ENCODE measurements at regions not wholly inside any gene's neighbourhood (a gene's known extent, or its start where the extent isn't known, plus 50 kb on each side); places are given as distances from the start of the nearest gene placed in this dataset.

GRCh38 chr1:108045460-108045859 lies 80.5 kb upstream of the VAV3 start:
- Histone ChIP-seq H3F3A (ENCODE audit: control insufficient read depth, insufficient read depth) (no peaks in the 10 kb centered on the region), H3K4me2 (ENCODE audit: low read length) (no peak overlapping the region), H3K4me3 (ENCODE audit: low read length) (no peak overlapping the region), H3K27me3 (ENCODE audit: control insufficient read depth, low read length) (no peaks in the 10 kb centered on the region), H3K9me3 (ENCODE audit: control insufficient read depth, insufficient read depth, low read length) (no peaks in the 10 kb centered on the region), H3K27ac (ENCODE audit: low read depth, low read length) (no peak overlapping the region), H3K36me3 (ENCODE audit: control insufficient read depth, low read length) (no peaks in the 10 kb centered on the region), H4K20me1 (ENCODE audit: control insufficient read depth, insufficient read depth, low read depth, low read length) (no peaks in the 10 kb centered on the region), H3K9me2 (replicated peaks; ENCODE audit: control insufficient read depth, low read length) (no peaks in the 10 kb centered on the region), H3K4me1 (ENCODE audit: control insufficient read depth, low read length) (peaks cover 23% of the 10 kb centered on the region), H3K79me2 (ENCODE audit: control insufficient read depth, low read length) (no peaks in the 10 kb centered on the region)
- TF ChIP-seq CTCF (IDR thresholded peaks at IDR 0.05; ENCODE audit: low read depth, low read length, poor library complexity, severe bottlenecking) (no peak), EZH2phosphoT487 (IDR thresholded peaks at IDR 0.05; ENCODE audit: borderline replicate concordance, low read length) (no peak)

- Histone ChIP-seq H3K9me2 (replicated peaks; ENCODE audit: control insufficient read depth, low read length) (no peaks in the 10 kb centered on the region), H3K27ac (ENCODE audit: low read depth, low read length) (no peak overlapping the region), H3K4me2 (ENCODE audit: low read length) (peak overlapping the region; percentile 10; the same call in 1 of the 2 replicates), H3K4me3 (ENCODE audit: low read length) (no peak overlapping the region), H3K9me3 (ENCODE audit: control insufficient read depth, insufficient read depth, low read length) (no peaks in the 10 kb centered on the region), H3K36me3 (ENCODE audit: control insufficient read depth, low read length) (no peaks in the 10 kb centered on the region), H4K20me1 (ENCODE audit: control insufficient read depth, insufficient read depth, low read depth, low read length) (no peaks in the 10 kb centered on the region), H3K4me1 (ENCODE audit: control insufficient read depth, low read length) (peaks cover 23% of the 10 kb centered on the region), H3F3A (ENCODE audit: control insufficient read depth, insufficient read depth) (no peaks in the 10 kb centered on the region), H3K79me2 (ENCODE audit: control insufficient read depth, low read length) (no peaks in the 10 kb centered on the region), H3K27me3 (ENCODE audit: control insufficient read depth, low read length) (no peaks in the 10 kb centered on the region)
- TF ChIP-seq CTCF (IDR thresholded peaks at IDR 0.05; ENCODE audit: low read depth, low read length, poor library complexity, severe bottlenecking) (no peak), EZH2phosphoT487 (IDR thresholded peaks at IDR 0.05; ENCODE audit: borderline replicate concordance, low read length) (no peak)
Observed at GRCh38 chr1:108044318-108044717, 79.3 kb upstream of the VAV3 start.

GRCh38 chr1:108043707-108044106 lies 78.7 kb upstream of the VAV3 start:
- Histone ChIP-seq H3K36me3 (ENCODE audit: control insufficient read depth, low read length) (no peaks in the 10 kb centered on the region), H3K79me2 (ENCODE audit: control insufficient read depth, low read length) (no peaks in the 10 kb centered on the region), H3K27me3 (ENCODE audit: control insufficient read depth, low read length) (no peaks in the 10 kb centered on the region), H4K20me1 (ENCODE audit: control insufficient read depth, insufficient read depth, low read depth, low read length) (no peaks in the 10 kb centered on the region), H3K9me2 (replicated peaks; ENCODE audit: control insufficient read depth, low read length) (no peaks in the 10 kb centered on the region), H3K27ac (ENCODE audit: low read depth, low read length) (no peak overlapping the region), H3K9me3 (ENCODE audit: control insufficient read depth, insufficient read depth, low read length) (no peaks in the 10 kb centered on the region), H3K4me3 (ENCODE audit: low read length) (no peak overlapping the region), H3F3A (ENCODE audit: control insufficient read depth, insufficient read depth) (no peaks in the 10 kb centered on the region), H3K4me2 (ENCODE audit: low read length) (peak overlapping the region; percentile 10; the same call in 1 of the 2 replicates), H3K4me1 (ENCODE audit: control insufficient read depth, low read length) (peaks cover 23% of the 10 kb centered on the region)
- no peak for TF ChIP-seq EZH2phosphoT487 (IDR thresholded peaks at IDR 0.05; ENCODE audit: borderline replicate concordance, low read length)
- no peak for TF ChIP-seq CTCF (IDR thresholded peaks at IDR 0.05; ENCODE audit: low read depth, low read length, poor library complexity, severe bottlenecking)

- H3K4me1 ChIP-seq (ENCODE audit: control insufficient read depth, low read length): peaks cover 23% of the 10 kb centered on the region
Observed at GRCh38 chr1:108042610-108043009, 77.6 kb upstream of the VAV3 start.

More at GRCh38 chr1:108042610-108043009, 77.6 kb upstream of the VAV3 start:
- no peaks in the 10 kb centered on the region for H3F3A ChIP-seq (ENCODE audit: control insufficient read depth, insufficient read depth)
- H3K4me3 ChIP-seq (ENCODE audit: low read length): no peak overlapping the region
- H3K9me2 ChIP-seq (replicated peaks; ENCODE audit: control insufficient read depth, low read length): no peaks in the 10 kb centered on the region
- no peak overlapping the region for H3K27ac ChIP-seq (ENCODE audit: low read depth, low read length)
- no peaks in the 10 kb centered on the region for H4K20me1 ChIP-seq (ENCODE audit: control insufficient read depth, insufficient read depth, low read depth, low read length)
- no peaks in the 10 kb centered on the region for H3K79me2 ChIP-seq (ENCODE audit: control insufficient read depth, low read length)
- H3K4me2 ChIP-seq (ENCODE audit: low read length): no peak overlapping the region
- no peak for TF ChIP-seq EZH2phosphoT487 (IDR thresholded peaks at IDR 0.05; ENCODE audit: borderline replicate concordance, low read length)
- TF ChIP-seq CTCF (IDR thresholded peaks at IDR 0.05; ENCODE audit: low read depth, low read length, poor library complexity, severe bottlenecking): no peak
- no peaks in the 10 kb centered on the region for H3K27me3 ChIP-seq (ENCODE audit: control insufficient read depth, low read length)
- no peaks in the 10 kb centered on the region for H3K9me3 ChIP-seq (ENCODE audit: control insufficient read depth, insufficient read depth, low read length)
- H3K36me3 ChIP-seq (ENCODE audit: control insufficient read depth, low read length): no peaks in the 10 kb centered on the region

Measured in DOHH2 (cell line).